HCT116 (cell line): ENCODE measurements at regions not wholly inside any gene's neighbourhood (a gene's known extent, or its start where the extent isn't known, plus 50 kb on each side); places are given as distances from the start of the nearest gene placed in this dataset.

ENCODE experiments used
- ATAC-seq: fragments of 200-7000 bp; cut with Tn5 transposase; 2 replicates; pipeline ENCODE4 v1.9.1; 2020; ENCODE audit warnings: mild to moderate bottlenecking, moderate library complexity
- BruUV-seq: library from RNA; stranded (reverse); fragments of 400-500 nt; replicated peaks from 2 replicates; lab custom pipeline; 2021; lab: Mats Ljungman, UMichigan
- CTCF ChIA-PET: fragments of 300-600 bp; sonication (Branson Sonifier 250); formaldehyde crosslinking; loops from one replicate; lab custom pipeline; 2021; ENCODE audit warnings: antibody characterized with exemption; lab: Charles Lee
- POLR2A ChIA-PET: fragments of 300-600, 350-600 bp; sonication (Branson Sonifier 250); formaldehyde crosslinking; loops from one replicate; lab custom pipeline; 2021; ENCODE audit warnings: antibody characterized with exemption; lab: Charles Lee
- RAD21 ChIA-PET, 2 experiments: fragments of 300-600 bp; sonication (Branson Sonifier 250); formaldehyde crosslinking; loops; one replicate each; lab custom pipeline; 2023; ENCODE audit warnings: low total read pairs in 2 of 2; ENCODE audit not compliant: uncharacterized antibody in 2 of 2, unreplicated experiment in 2 of 2, low non-redundant PET in 1 of 2; lab: Charles Lee
- DNase-seq: peaks from one replicate; pipeline ENCODE4 v3.0.0-alpha.2; 2010; ENCODE audit warnings: low read depth, low spot score
- H2AFZ ChIP-seq: fragments of 200-600 bp; shearing (Covaris generic), sonication (generic); 2 replicates; pipeline ENCODE4 v1.6.1; 2017; ENCODE audit warnings: low read depth, mixed run types, mixed read lengths, antibody characterized with exemption, low read length; ENCODE audit not compliant: poor library complexity, severe bottlenecking
- H3K27ac ChIP-seq: 2 replicates; pipeline ENCODE4 v1.5.1; 2012; ENCODE audit warnings: low read depth, low read length
- H3K27me3 ChIP-seq: fragments of 200-600 bp; sonication (generic); 2 replicates; pipeline ENCODE4 v1.6.1; 2016; ENCODE audit warnings: mixed run types, low read length, mixed read lengths; ENCODE audit not compliant: insufficient read depth
- H3K36me3 ChIP-seq, 2 experiments: fragments of 200-500 bp in 1 of 2; fragments of 200-600 bp in 1 of 2; sonication (Bioruptor generic) in 1 of 2; sonication (generic) in 1 of 2; 2 replicates each; pipeline versions ENCODE4 v1.5.1 to v1.6.1; 2014 to 2016; ENCODE audit warnings: low read length in 2 of 2, inconsistent platforms in 1 of 2, mixed read lengths in 1 of 2, mixed run types in 1 of 2; ENCODE audit not compliant: insufficient read depth in 2 of 2, control insufficient read depth in 1 of 2
- H3K4me1 ChIP-seq, 2 experiments: fragments of 200-600 bp in 1 of 2; sonication (generic) in 1 of 2; 2 replicates each; pipeline versions ENCODE4 v1.5.1 to v1.6.1; 2012 to 2017; ENCODE audit warnings: low read length in 2 of 2, inconsistent platforms in 1 of 2, mild to moderate bottlenecking in 1 of 2, mixed read lengths in 1 of 2, mixed run types in 1 of 2, moderate library complexity in 1 of 2; ENCODE audit not compliant: insufficient read depth in 2 of 2, control insufficient read depth in 1 of 2
- H3K4me2 ChIP-seq: fragments of 200-600 bp; sonication (generic); 2 replicates; pipeline ENCODE4 v1.6.1; 2017; ENCODE audit warnings: mixed run types, low read length, mixed read lengths
- H3K4me3 ChIP-seq, 2 experiments: fragments of 200-600 bp in 1 of 2; sonication (generic) in 1 of 2; replicated peaks in 1 of 2; 2 replicates each; pipeline ENCODE4 v1.5.1; 2011 to 2016; ENCODE audit warnings: low read length in 2 of 2, control low read depth in 1 of 2, low read depth in 1 of 2, mild to moderate bottlenecking in 1 of 2, mixed read lengths in 1 of 2, mixed run types in 1 of 2
- H3K79me2 ChIP-seq: fragments of 200-600 bp; sonication (generic); 2 replicates; pipeline ENCODE4 v1.6.1; 2017; ENCODE audit warnings: mild to moderate bottlenecking, mixed run types, low read length, moderate library complexity, mixed read lengths; ENCODE audit not compliant: insufficient read depth
- H3K9ac ChIP-seq: fragments of 200-600 bp; sonication (generic); 2 replicates; pipeline ENCODE4 v1.6.1; 2016; ENCODE audit warnings: low read length, mixed read lengths
- H3K9me2 ChIP-seq: fragments of 200-600 bp; sonication (generic), shearing (Covaris generic); 2 replicates; pipeline ENCODE4 v1.6.1; 2017; ENCODE audit warnings: mixed run types, mild to moderate bottlenecking, moderate library complexity; ENCODE audit not compliant: insufficient read depth
- H3K9me3 ChIP-seq, 2 experiments: fragments of 200-500 bp in 1 of 2; fragments of 200-600 bp in 1 of 2; sonication (Bioruptor generic) in 1 of 2; sonication (generic) in 1 of 2; 2 replicates each; pipeline ENCODE4 v1.6.1; 2014 to 2017; ENCODE audit warnings: low read length in 2 of 2, mixed read lengths in 2 of 2, inconsistent platforms in 1 of 2, low read depth in 1 of 2, mild to moderate bottlenecking in 1 of 2, mixed run types in 1 of 2, moderate library complexity in 1 of 2; ENCODE audit not compliant: control insufficient read depth in 1 of 2, insufficient read depth in 1 of 2
- H4K20me1 ChIP-seq: fragments of 200-600 bp; sonication (generic), shearing (Covaris generic); 2 replicates; pipeline ENCODE4 v1.6.1; 2017; ENCODE audit warnings: mixed run types, mild to moderate bottlenecking, moderate library complexity; ENCODE audit not compliant: insufficient read depth
- EZH2 ChIP-seq: fragments of 200-600 bp; sonication (generic); IDR thresholded peaks from 2 replicates; pipeline ENCODE4 v1.6.1; 2017; ENCODE audit warnings: antibody characterized with exemption, mixed run types
- EZH2phosphoT487 ChIP-seq: fragments of 200-600 bp; IDR thresholded peaks from 2 replicates; pipeline ENCODE4 v1.6.1; 2018; ENCODE audit warnings: antibody characterized with exemption, borderline replicate concordance
- POLR2AphosphoS5 ChIP-seq: IDR thresholded peaks from 2 replicates; pipeline ENCODE4 v1.6.1; 2011; ENCODE audit warnings: mild to moderate bottlenecking, low read depth, low read length, moderate library complexity
- RAD21 ChIP-seq: IDR thresholded peaks from 2 replicates; pipeline ENCODE4 v1.6.1; 2012; ENCODE audit warnings: low read depth, mild to moderate bottlenecking
- REST ChIP-seq: IDR thresholded peaks from 2 replicates; pipeline ENCODE4 v1.6.1; 2012; ENCODE audit warnings: low read depth
- ZFX ChIP-seq: fragments of 450-650 bp; IDR thresholded peaks from 2 replicates; pipeline ENCODE4 v1.6.1; 2017
- intact Hi-C: fragments of 100-400 bp; cut with micrococcal nuclease; formaldehyde crosslinking; loops from 2 replicates; pipeline ENCODE4 v1.10.0; 2022
- TF ChIP-seq, protein P1 (sequence below): IDR thresholded peaks from 2 replicates; pipeline ENCODE4 v1.6.1; 2011; ENCODE audit warnings: mild to moderate bottlenecking, low read length, moderate library complexity; ENCODE audit not compliant: insufficient replicate concordance; ENCODE audit errors: extremely low read depth

- TF ChIP-seq POLR2AphosphoS5 (no peak), RAD21 (no peak), REST (no peak), ZFX (no peak), EZH2 (no peak), EZH2phosphoT487 (no peak)
- TF ChIP-seq, protein P1, sequence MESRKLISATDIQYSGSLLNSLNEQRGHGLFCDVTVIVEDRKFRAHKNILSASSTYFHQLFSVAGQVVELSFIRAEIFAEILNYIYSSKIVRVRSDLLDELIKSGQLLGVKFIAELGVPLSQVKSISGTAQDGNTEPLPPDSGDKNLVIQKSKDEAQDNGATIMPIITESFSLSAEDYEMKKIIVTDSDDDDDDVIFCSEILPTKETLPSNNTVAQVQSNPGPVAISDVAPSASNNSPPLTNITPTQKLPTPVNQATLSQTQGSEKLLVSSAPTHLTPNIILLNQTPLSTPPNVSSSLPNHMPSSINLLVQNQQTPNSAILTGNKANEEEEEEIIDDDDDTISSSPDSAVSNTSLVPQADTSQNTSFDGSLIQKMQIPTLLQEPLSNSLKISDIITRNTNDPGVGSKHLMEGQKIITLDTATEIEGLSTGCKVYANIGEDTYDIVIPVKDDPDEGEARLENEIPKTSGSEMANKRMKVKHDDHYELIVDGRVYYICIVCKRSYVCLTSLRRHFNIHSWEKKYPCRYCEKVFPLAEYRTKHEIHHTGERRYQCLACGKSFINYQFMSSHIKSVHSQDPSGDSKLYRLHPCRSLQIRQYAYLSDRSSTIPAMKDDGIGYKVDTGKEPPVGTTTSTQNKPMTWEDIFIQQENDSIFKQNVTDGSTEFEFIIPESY, result no peak
Measured at GRCh38 chr1:177802304-177802703, 167.6 kb downstream of the SEC16B start.

More at GRCh38 chr1:177802304-177802703, 167.6 kb downstream of the SEC16B start:
- no TSS peak for BruUV-seq
- no peaks in the 10 kb centered on the region for H3K36me3 ChIP-seq
- H3K4me2 ChIP-seq, result no peak overlapping the region
- H4K20me1 ChIP-seq, result no peaks in the 10 kb centered on the region
- no peaks in the 10 kb centered on the region for H3K9me3 ChIP-seq
- H3K9ac ChIP-seq, result no peak overlapping the region
- H3K4me1 ChIP-seq, result no peaks in the 10 kb centered on the region
- H3K9me2 ChIP-seq, result no peaks in the 10 kb centered on the region
- H2AFZ ChIP-seq, result no peak overlapping the region
- peaks cover 12% of the 10 kb centered on the region for H3K27me3 ChIP-seq
- ChIA-PET RAD21 (no interaction called here), CTCF (no interaction called here), POLR2A (no interaction called here)
- DNase-seq (no peak), ATAC-seq (no peak)
- no peak overlapping the region for H3K27ac ChIP-seq
- no peaks in the 10 kb centered on the region for H3K79me2 ChIP-seq
- no peak overlapping the region for H3K4me3 ChIP-seq
- intact Hi-C loops, result no loop called here
